Stomach (tissue), 4 donors: ENCODE measurements at regions not wholly inside any gene's neighbourhood (a gene's known extent, or its start where the extent isn't known, plus 50 kb on each side); places are given as distances from the start of the nearest gene placed in this dataset.

ENCODE experiments used
- EP300 ChIP-seq: sonication (generic); formaldehyde crosslinking; IDR thresholded peaks from one replicate; pipeline ENCODE4 v1.6.1; 2017; ENCODE audit warnings: antibody characterized with exemption
- POLR2A ChIP-seq, 4 donors: fragments of 450-650 bp; IDR thresholded peaks; one replicate each; pipeline ENCODE4 v1.6.1; 2016; ENCODE audit warnings: antibody characterized with exemption in 4 of 4, control low read depth in 2 of 4, mild to moderate bottlenecking in 1 of 4, moderate library complexity in 1 of 4
- POLR2AphosphoS5 ChIP-seq, 3 donors: sonication (generic); formaldehyde crosslinking; IDR thresholded peaks; one replicate each; pipeline ENCODE4 v1.6.1; 2016; ENCODE audit warnings: antibody characterized with exemption in 3 of 3
- TF ChIP-seq, protein P1 (sequence below), 7 experiments: fragments of 450-650 bp in 4 of 7; fragments of 200-600 bp in 3 of 7; sonication (generic) in 3 of 7; IDR thresholded peaks; one replicate each; pipeline ENCODE4 v1.5.1; 2016 to 2019; ENCODE audit warnings: antibody characterized with exemption in 7 of 7, control low read depth in 2 of 7, mild to moderate bottlenecking in 1 of 7

DNA sequence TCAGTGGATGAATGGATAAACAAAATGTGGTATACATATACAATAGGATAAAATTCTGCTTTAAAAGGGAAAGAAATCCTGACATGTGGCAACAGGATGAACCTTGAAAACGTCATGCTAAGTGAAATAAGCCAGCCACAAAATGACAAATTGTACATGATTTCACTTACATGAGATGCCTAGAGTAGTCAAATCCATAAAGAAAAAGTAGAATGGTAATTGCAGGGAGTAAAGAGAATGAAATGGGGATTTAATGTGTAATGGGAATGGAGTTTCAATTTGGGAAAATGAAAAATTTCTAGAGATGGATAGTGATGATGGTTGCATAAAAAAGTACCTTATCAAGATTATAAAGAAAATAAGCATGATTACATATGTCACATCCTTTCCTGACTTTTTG lies 1489.2 kb upstream of the C9orf72 start:
- TF ChIP-seq, protein P1, sequence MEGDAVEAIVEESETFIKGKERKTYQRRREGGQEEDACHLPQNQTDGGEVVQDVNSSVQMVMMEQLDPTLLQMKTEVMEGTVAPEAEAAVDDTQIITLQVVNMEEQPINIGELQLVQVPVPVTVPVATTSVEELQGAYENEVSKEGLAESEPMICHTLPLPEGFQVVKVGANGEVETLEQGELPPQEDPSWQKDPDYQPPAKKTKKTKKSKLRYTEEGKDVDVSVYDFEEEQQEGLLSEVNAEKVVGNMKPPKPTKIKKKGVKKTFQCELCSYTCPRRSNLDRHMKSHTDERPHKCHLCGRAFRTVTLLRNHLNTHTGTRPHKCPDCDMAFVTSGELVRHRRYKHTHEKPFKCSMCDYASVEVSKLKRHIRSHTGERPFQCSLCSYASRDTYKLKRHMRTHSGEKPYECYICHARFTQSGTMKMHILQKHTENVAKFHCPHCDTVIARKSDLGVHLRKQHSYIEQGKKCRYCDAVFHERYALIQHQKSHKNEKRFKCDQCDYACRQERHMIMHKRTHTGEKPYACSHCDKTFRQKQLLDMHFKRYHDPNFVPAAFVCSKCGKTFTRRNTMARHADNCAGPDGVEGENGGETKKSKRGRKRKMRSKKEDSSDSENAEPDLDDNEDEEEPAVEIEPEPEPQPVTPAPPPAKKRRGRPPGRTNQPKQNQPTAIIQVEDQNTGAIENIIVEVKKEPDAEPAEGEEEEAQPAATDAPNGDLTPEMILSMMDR (IDR thresholded peaks at IDR 0.05) = no peak
- TF ChIP-seq POLR2A (IDR thresholded peaks at IDR 0.05) (no peak), POLR2AphosphoS5 (IDR thresholded peaks at IDR 0.05) (no peak), EP300 (no peak)
